Thoracic aorta (tissue), 2 donors: ENCODE measurements at regions not wholly inside any gene's neighbourhood (a gene's known extent, or its start where the extent isn't known, plus 50 kb on each side); places are given as distances from the start of the nearest gene placed in this dataset.

ENCODE experiments used
- ATAC-seq: fragments of 150-250 bp; one replicate; pipeline ENCODE4 v1.8.0; 2017; ENCODE audit warnings: low read depth; ENCODE audit not compliant: insufficient number of reproducible peaks, low FRiP score
- DNase-seq: peaks from one replicate; pipeline ENCODE4 v3.0.0-alpha.2; 2020; ENCODE audit warnings: low spot score
- H3K27ac ChIP-seq, 2 donors: fragments of 200-600 bp; sonication (generic); 1 replicate in 1 of 2; 2 replicates in 1 of 2; pipeline ENCODE4 v1.5.1; 2016; ENCODE audit warnings: mild to moderate bottlenecking in 2 of 2, moderate library complexity in 2 of 2
- H3K27me3 ChIP-seq: fragments of 200-600 bp; sonication (generic); replicated peaks from 2 replicates; pipeline ENCODE4 v1.6.0; 2016; ENCODE audit warnings: mild to moderate bottlenecking; ENCODE audit not compliant: insufficient read depth
- H3K36me3 ChIP-seq: fragments of 200-600 bp; sonication (generic); one replicate; pipeline ENCODE4 v1.5.1; 2016
- H3K4me1 ChIP-seq, 2 donors: fragments of 200-600 bp; sonication (generic); 1 replicate in 1 of 2; 2 replicates in 1 of 2; pipeline versions ENCODE4 v1.5.1 to v1.6.0; 2016; ENCODE audit warnings: low read depth in 2 of 2, mild to moderate bottlenecking in 1 of 2; ENCODE audit not compliant: control insufficient read depth in 1 of 2
- H3K4me3 ChIP-seq: fragments of 200-600 bp; sonication (generic); 2 replicates; pipeline ENCODE4 v1.5.1; 2016; ENCODE audit warnings: mild to moderate bottlenecking
- H3K9me3 ChIP-seq: fragments of 200-600 bp; sonication (generic); 2 replicates; pipeline ENCODE4 v1.5.1; 2016
- TF ChIP-seq, protein P1 (sequence below): fragments of 200-600 bp; sonication (generic); IDR thresholded peaks from one replicate; pipeline ENCODE4 v1.5.1; 2019; ENCODE audit warnings: antibody characterized with exemption

DNA sequence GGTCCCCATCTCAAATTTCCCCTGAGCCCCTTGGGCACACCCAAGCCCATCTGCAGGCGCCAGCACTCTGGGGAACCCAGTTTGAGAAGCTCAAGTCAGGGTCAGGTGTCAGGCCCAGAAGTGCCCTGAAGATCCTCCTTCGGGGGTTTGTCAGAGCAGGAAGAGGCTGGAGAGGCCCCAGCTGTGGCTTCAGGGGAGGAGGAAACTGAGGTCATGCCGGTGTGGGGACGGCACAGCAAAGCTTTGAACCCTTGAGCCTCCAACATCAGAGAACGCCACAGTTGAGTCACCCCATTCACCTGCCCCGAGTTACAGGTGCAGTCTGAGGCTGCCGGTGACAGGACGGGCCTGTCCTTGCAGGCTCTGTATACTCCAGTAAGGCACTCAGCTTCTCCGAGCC is 140.2 kb upstream of the CIBAR2 start:
- Histone ChIP-seq H3K36me3 (no peaks in the 10 kb centered on the region), H3K4me3 (no peak overlapping the region), H3K27me3 (no peaks in the 10 kb centered on the region), H3K4me1 (peaks cover 0 to 7% of the 10 kb centered on the region in 2 donors), H3K9me3 (no peaks in the 10 kb centered on the region), H3K27ac (no peak overlapping the region)
- TF ChIP-seq, protein P1, sequence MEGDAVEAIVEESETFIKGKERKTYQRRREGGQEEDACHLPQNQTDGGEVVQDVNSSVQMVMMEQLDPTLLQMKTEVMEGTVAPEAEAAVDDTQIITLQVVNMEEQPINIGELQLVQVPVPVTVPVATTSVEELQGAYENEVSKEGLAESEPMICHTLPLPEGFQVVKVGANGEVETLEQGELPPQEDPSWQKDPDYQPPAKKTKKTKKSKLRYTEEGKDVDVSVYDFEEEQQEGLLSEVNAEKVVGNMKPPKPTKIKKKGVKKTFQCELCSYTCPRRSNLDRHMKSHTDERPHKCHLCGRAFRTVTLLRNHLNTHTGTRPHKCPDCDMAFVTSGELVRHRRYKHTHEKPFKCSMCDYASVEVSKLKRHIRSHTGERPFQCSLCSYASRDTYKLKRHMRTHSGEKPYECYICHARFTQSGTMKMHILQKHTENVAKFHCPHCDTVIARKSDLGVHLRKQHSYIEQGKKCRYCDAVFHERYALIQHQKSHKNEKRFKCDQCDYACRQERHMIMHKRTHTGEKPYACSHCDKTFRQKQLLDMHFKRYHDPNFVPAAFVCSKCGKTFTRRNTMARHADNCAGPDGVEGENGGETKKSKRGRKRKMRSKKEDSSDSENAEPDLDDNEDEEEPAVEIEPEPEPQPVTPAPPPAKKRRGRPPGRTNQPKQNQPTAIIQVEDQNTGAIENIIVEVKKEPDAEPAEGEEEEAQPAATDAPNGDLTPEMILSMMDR, result no peak
- no peak for DNase-seq
- ATAC-seq, result no peak

DNA sequence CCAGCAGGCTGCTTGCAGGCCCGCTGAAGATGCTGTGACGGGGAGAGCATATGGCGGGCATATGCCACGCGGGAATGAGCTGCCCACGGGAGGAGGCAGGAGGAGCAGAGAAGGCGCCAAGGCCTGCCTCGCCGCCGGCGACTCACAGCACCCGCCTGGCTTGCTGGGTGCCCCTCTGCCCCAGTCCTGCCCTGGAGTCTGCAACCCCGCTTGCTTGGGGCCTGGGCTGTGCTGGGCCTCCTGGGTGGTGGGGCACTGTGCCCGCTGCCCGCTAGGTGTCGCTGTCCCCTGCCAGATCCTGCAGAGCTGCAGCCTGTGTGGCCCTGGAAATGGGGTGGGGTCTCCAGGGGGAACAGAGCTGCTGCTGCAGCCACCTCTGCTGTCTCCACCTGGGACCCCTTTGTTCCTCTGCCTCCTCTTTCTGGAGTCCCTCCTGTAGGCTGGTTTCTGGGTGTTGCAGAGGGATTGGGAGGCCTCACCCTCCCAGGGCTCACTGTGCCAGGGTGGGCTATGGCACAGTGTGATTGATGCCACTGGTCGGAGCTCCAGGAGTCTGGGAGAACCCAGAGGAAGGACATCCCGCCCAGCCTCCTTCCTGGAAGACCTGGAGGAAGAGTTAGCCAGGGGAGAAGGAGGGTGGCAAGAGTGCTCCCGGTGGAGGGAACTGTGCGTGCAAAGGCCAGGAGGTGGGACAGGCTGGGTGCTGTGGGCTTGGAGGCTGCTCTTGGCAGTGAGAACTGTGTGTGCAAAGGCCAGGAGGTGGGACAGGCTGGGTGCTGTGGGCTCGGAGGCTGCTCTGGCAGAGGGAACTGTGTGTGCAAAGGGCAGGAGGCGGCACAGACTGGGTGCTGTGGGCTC is 141.0 kb upstream of the CIBAR2 start:
- H3K4me3 ChIP-seq, result no peak overlapping the region
- no peaks in the 10 kb centered on the region for H3K9me3 ChIP-seq
- no peak overlapping the region for H3K27ac ChIP-seq
- TF ChIP-seq, protein P1, result peak; percentile 90
- ATAC-seq, result no peak
- DNase-seq, result no peak
- no peaks in the 10 kb centered on the region for H3K27me3 ChIP-seq
- H3K4me1 ChIP-seq, result peaks cover 0 to 7% of the 10 kb centered on the region in 2 donors
- H3K36me3 ChIP-seq, result no peaks in the 10 kb centered on the region

DNA sequence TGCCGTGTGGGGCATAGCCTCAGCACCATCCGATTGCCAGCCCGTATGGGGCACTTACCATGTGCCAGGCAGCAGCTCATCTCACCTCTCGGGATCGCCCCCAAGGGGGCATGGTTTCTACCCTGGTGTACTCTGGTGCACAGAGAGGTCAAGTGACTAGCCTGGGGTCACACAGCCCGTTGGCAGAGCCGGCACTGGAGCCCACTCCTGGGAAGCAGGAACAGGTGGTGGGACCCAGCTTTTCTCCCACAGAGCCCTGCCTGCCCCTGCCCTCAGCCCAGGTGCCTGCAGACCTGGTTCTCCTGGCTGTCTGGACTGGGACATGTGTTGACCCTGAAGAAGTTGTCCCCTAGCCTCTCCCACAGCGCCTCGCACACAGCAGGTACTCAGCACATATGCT is 141.8 kb upstream of the CIBAR2 start:
- ATAC-seq (no peak), DNase-seq (no peak)
- H3K27ac ChIP-seq, result no peak overlapping the region
- no peaks in the 10 kb centered on the region for H3K27me3 ChIP-seq
- H3K4me3 ChIP-seq, result no peak overlapping the region
- TF ChIP-seq, protein P1, result no peak
- no peaks in the 10 kb centered on the region for H3K36me3 ChIP-seq
- H3K4me1 ChIP-seq, result peaks cover 0 to 7% of the 10 kb centered on the region in 2 donors
- H3K9me3 ChIP-seq, result no peaks in the 10 kb centered on the region

DNA sequence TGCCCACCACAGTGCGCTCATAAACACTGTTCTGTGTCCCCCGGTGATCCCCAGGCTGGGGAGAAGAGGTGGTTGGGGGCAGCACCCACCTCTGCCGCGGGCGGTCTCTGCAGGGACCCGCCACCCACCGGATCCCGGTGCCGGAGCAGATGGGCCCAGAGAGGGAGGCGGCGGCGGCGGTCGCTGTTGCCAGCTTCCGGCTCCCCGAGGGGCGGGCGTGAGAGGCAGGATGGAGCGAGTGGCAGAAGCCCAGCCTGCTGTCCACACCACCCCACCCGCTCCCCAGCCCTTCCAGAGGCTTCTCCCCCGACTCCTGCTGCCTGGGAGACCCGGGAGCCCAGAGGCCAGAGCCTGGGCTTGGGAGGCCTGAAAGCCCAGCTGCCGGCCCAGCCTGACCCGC is 142.6 kb upstream of the CIBAR2 start:
- no peaks in the 10 kb centered on the region for H3K9me3 ChIP-seq
- H3K4me1 ChIP-seq, result no peaks in the 10 kb centered on the region
- ATAC-seq (no peak), DNase-seq (no peak)
- H3K36me3 ChIP-seq, result no peaks in the 10 kb centered on the region
- no peak overlapping the region for H3K27ac ChIP-seq
- no peak overlapping the region for H3K4me3 ChIP-seq
- H3K27me3 ChIP-seq, result no peaks in the 10 kb centered on the region
- TF ChIP-seq, protein P1, result no peak

DNA sequence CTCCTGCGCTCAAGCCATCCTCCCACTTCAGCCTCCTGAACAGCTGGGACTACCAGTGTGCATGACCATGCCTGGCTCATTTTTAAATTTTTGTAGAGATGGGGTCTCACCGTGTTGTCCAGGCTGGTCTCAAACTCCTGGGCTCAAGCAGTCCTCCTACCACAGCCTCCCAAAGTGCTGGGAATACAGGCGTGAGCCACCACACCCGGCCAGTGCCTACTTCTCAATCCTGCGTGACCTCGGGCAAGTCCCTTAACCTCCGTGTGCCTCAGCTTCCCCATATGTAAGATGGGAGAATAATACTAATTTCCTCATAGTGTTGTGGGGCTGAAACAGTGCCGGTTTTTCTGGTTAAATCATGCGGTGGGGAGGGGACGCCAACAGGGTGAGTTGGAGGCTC is 143.5 kb upstream of the CIBAR2 start:
- Histone ChIP-seq H3K4me1 (no peaks in the 10 kb centered on the region), H3K27me3 (no peaks in the 10 kb centered on the region), H3K9me3 (no peaks in the 10 kb centered on the region), H3K27ac (no peak overlapping the region), H3K36me3 (no peaks in the 10 kb centered on the region), H3K4me3 (no peak overlapping the region)
- TF ChIP-seq, protein P1, result no peak
- no peak for DNase-seq
- ATAC-seq, result no peak
